DND-41 (cell line): ENCODE measurements at regions not wholly inside any gene's neighbourhood (a gene's known extent, or its start where the extent isn't known, plus 50 kb on each side); places are given as distances from the start of the nearest gene placed in this dataset.

ENCODE experiments used
- ATAC-seq: fragments of 200-7000 bp; cut with Tn5 transposase; 3 replicates; pipeline ENCODE4 v1.9.1; 2021; ENCODE audit warnings: low read depth; ENCODE audit not compliant: insufficient read depth
- DNase-seq: peaks from one replicate; pipeline ENCODE4 v3.0.0-alpha.2; 2020
- H2AFZ ChIP-seq: 2 replicates; pipeline ENCODE4 v1.6.0; 2012; ENCODE audit warnings: low read depth, low read length
- H3K27ac ChIP-seq: 2 replicates; pipeline ENCODE4 v1.5.1; 2012; ENCODE audit warnings: low read length, inconsistent platforms
- H3K27me3 ChIP-seq: fragments of 200-600 bp; sonication (generic); 2 replicates; pipeline ENCODE4 v1.6.0; 2012; ENCODE audit warnings: low read length, mild to moderate bottlenecking, inconsistent platforms; ENCODE audit not compliant: insufficient read depth, poor library complexity
- H3K36me3 ChIP-seq: 2 replicates; pipeline ENCODE4 v1.5.1; 2012; ENCODE audit warnings: low read length, inconsistent platforms; ENCODE audit not compliant: insufficient read depth
- H3K4me1 ChIP-seq: 2 replicates; pipeline ENCODE4 v1.5.1; 2012; ENCODE audit warnings: mild to moderate bottlenecking, low read length; ENCODE audit not compliant: insufficient read depth
- H3K4me2 ChIP-seq: 2 replicates; pipeline ENCODE4 v1.6.0; 2012; ENCODE audit warnings: mild to moderate bottlenecking, moderate library complexity, low read length, inconsistent platforms; ENCODE audit not compliant: insufficient read depth
- H3K4me3 ChIP-seq, 2 experiments: fragments of 200-600 bp in 1 of 2; shearing (Covaris generic) in 1 of 2; 2 replicates each; pipeline ENCODE4 v1.5.1; 2012 to 2016; ENCODE audit warnings: inconsistent platforms in 2 of 2, low read length in 2 of 2, mild to moderate bottlenecking in 2 of 2, low read depth in 1 of 2, moderate library complexity in 1 of 2
- H3K79me2 ChIP-seq: 2 replicates; pipeline ENCODE4 v1.6.0; 2012; ENCODE audit warnings: low read length, inconsistent platforms; ENCODE audit not compliant: insufficient read depth
- H3K9ac ChIP-seq: 2 replicates; pipeline ENCODE4 v1.6.0; 2012; ENCODE audit warnings: low read depth, mild to moderate bottlenecking, inconsistent platforms, low read length, moderate library complexity
- H3K9me3 ChIP-seq: 2 replicates; pipeline ENCODE4 v1.5.1; 2012; ENCODE audit warnings: low read length, moderate library complexity, mild to moderate bottlenecking, inconsistent platforms; ENCODE audit not compliant: insufficient read depth, severe bottlenecking
- H4K20me1 ChIP-seq: 2 replicates; pipeline ENCODE4 v1.6.0; 2012; ENCODE audit warnings: low read length; ENCODE audit not compliant: insufficient read depth
- CTCF ChIP-seq: IDR thresholded peaks from 2 replicates; pipeline ENCODE4 v1.5.1; 2012; ENCODE audit warnings: borderline replicate concordance, low read length, moderate library complexity, mild to moderate bottlenecking; ENCODE audit not compliant: poor library complexity, severe bottlenecking; ENCODE audit errors: extremely low read depth
- EZH2 ChIP-seq: IDR thresholded peaks from 3 replicates; pipeline ENCODE4 v1.6.1; 2012; ENCODE audit warnings: borderline replicate concordance, low read depth, mild to moderate bottlenecking, moderate library complexity, low read length, inconsistent platforms; ENCODE audit not compliant: severe bottlenecking

DNA sequence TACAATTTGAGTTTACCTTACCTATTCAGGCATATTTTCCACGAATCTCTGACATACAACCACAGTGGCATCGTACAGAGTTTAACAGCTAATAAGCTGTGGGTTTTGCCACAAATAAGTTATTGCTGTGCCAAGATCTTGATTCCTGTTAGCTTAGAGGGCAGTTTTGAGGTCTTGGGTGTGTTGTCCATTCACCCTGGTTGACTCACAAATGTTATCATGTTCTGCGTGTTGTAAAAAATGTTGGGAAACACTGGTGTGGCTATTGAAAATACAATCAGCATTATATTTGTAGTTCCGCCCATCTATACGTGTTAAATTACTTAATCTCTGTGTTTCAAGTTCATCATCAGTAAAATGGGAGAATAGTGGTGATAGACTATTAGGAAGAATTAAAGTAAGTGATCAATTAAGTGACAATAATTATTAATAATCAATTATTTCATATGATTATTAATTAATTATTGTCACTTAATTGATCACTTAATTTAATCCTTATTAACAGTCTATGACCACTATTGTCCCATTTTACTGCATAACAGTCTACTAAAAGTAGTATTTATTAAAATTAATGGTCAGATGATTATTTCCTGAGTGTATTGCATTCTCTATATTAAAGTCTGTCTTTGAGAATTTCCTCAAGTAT is 96.3 kb downstream of the TMA16 start:
- no peak for TF ChIP-seq CTCF
- no peak for TF ChIP-seq EZH2
- no peaks in the 10 kb centered on the region for H3K9me3 ChIP-seq
- H3K9ac ChIP-seq: no peak overlapping the region
- no peaks in the 10 kb centered on the region for H3K36me3 ChIP-seq
- no peaks in the 10 kb centered on the region for H3K4me1 ChIP-seq
- H3K27ac ChIP-seq: no peak overlapping the region
- no peak overlapping the region for H3K4me3 ChIP-seq
- DNase-seq (no peak), ATAC-seq (no peak)
- H3K4me2 ChIP-seq: no peak overlapping the region
- H3K79me2 ChIP-seq: no peaks in the 10 kb centered on the region
- H3K27me3 ChIP-seq: no peaks in the 10 kb centered on the region
- H4K20me1 ChIP-seq: no peaks in the 10 kb centered on the region
- no peak overlapping the region for H2AFZ ChIP-seq

- Histone ChIP-seq H3K27me3 (no peaks in the 10 kb centered on the region), H3K4me2 (no peak overlapping the region), H3K79me2 (no peaks in the 10 kb centered on the region), H2AFZ (no peak overlapping the region), H3K4me3 (no peak overlapping the region), H3K27ac (no peak overlapping the region), H3K36me3 (no peaks in the 10 kb centered on the region), H3K9me3 (no peaks in the 10 kb centered on the region), H3K4me1 (no peaks in the 10 kb centered on the region), H3K9ac (no peak overlapping the region), H4K20me1 (no peaks in the 10 kb centered on the region)
- ATAC-seq (no peak), DNase-seq (no peak)
- TF ChIP-seq CTCF: no peak
- TF ChIP-seq EZH2: no peak
These were observed 97.1 kb downstream of the TMA16 start for GRCh38 chr4:163591614-163592020.

- no peaks in the 10 kb centered on the region for H3K27me3 ChIP-seq
- no peaks in the 10 kb centered on the region for H3K9me3 ChIP-seq
- ATAC-seq (no peak), DNase-seq (no peak)
- H3K9ac ChIP-seq: no peak overlapping the region
- H3K27ac ChIP-seq: no peak overlapping the region
- no peak overlapping the region for H2AFZ ChIP-seq
- no peak for TF ChIP-seq CTCF
- no peak for TF ChIP-seq EZH2
- H4K20me1 ChIP-seq: no peaks in the 10 kb centered on the region
- H3K36me3 ChIP-seq: no peaks in the 10 kb centered on the region
- H3K79me2 ChIP-seq: no peaks in the 10 kb centered on the region
- no peak overlapping the region for H3K4me3 ChIP-seq
- no peaks in the 10 kb centered on the region for H3K4me1 ChIP-seq
- H3K4me2 ChIP-seq: no peak overlapping the region
These were observed 97.7 kb downstream of the TMA16 start for GRCh38 chr4:163592212-163592611.

DNA sequence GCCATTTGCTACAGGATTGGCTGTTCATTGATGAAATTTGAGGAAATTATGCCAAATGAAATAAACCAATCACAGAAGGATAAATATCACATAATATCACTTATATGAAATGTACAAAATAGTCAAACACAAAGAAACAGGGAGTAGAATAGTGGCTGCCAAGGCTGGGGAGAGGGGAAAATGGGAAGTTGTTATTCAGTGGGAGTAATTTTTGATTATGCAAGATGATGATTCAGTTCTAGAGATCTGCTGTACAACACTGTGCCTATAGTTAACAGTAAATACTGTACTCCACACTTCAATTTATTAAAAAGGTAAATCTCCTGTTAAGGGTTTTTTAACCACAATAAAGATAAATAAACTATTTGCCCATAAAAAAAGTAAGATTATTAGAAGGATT is 101.1 kb downstream of the TMA16 start:
- TF ChIP-seq EZH2 (no peak), CTCF (no peak)
- H3K27me3 ChIP-seq: no peaks in the 10 kb centered on the region
- no peak overlapping the region for H2AFZ ChIP-seq
- H3K4me2 ChIP-seq: no peak overlapping the region
- no peaks in the 10 kb centered on the region for H3K4me1 ChIP-seq
- H3K4me3 ChIP-seq: no peak overlapping the region
- H3K9ac ChIP-seq: no peak overlapping the region
- no peaks in the 10 kb centered on the region for H3K36me3 ChIP-seq
- H4K20me1 ChIP-seq: no peaks in the 10 kb centered on the region
- no peaks in the 10 kb centered on the region for H3K79me2 ChIP-seq
- H3K27ac ChIP-seq: no peak overlapping the region
- no peak for ATAC-seq
- no peaks in the 10 kb centered on the region for H3K9me3 ChIP-seq
- no peak for DNase-seq
